H9 (cell line): ENCODE measurements at regions not wholly inside any gene's neighbourhood (a gene's known extent, or its start where the extent isn't known, plus 50 kb on each side); places are given as distances from the start of the nearest gene placed in this dataset.
"Not testable (repeated sequence)": the region's sequence is repeated elsewhere in the genome, so short reads cannot be mapped to it uniquely, and the experiment has no call there.

Experiments
- DNase-seq: peaks from one replicate; pipeline ENCODE4 v3.0.0-alpha.2; 2017
- H2AFZ ChIP-seq: one replicate; pipeline ENCODE4 v1.6.1; 2013; ENCODE audit warnings: mild to moderate bottlenecking, low read length, control low read depth, moderate library complexity
- H2AK5ac ChIP-seq: 2 replicates; pipeline ENCODE4 v1.6.1; 2013; ENCODE audit warnings: low read length, control low read depth, mixed read lengths; ENCODE audit not compliant: insufficient read length
- H2BK120ac ChIP-seq: one replicate; pipeline ENCODE4 v1.6.1; 2013; ENCODE audit warnings: low read depth, mild to moderate bottlenecking, low read length, control low read depth, inconsistent platforms; ENCODE audit not compliant: poor library complexity, severe bottlenecking
- H2BK12ac ChIP-seq: 2 replicates; pipeline ENCODE4 v1.6.1; 2013; ENCODE audit warnings: low read length, control low read depth, mixed read lengths, low read depth; ENCODE audit not compliant: insufficient read length
- H2BK15ac ChIP-seq: 2 replicates; pipeline ENCODE4 v1.6.1; 2013; ENCODE audit warnings: low read depth, low read length, control low read depth
- H2BK20ac ChIP-seq: one replicate; pipeline ENCODE4 v1.6.1; 2013; ENCODE audit warnings: low read depth, mild to moderate bottlenecking, low read length, control low read depth, inconsistent platforms; ENCODE audit not compliant: poor library complexity, severe bottlenecking
- H2BK5ac ChIP-seq: 2 replicates; pipeline ENCODE4 v1.6.1; 2013; ENCODE audit warnings: low read length, control low read depth, mixed read lengths; ENCODE audit not compliant: insufficient read length
- H3K14ac ChIP-seq: 2 replicates; pipeline ENCODE4 v1.6.1; 2013; ENCODE audit warnings: low read length, control low read depth; ENCODE audit not compliant: insufficient read depth
- H3K18ac ChIP-seq: 2 replicates; pipeline ENCODE4 v1.6.1; 2013; ENCODE audit warnings: low read depth, mild to moderate bottlenecking, mixed read lengths, low read length, control low read depth; ENCODE audit not compliant: insufficient read length
- H3K23ac ChIP-seq: 2 replicates; pipeline ENCODE4 v1.6.1; 2013; ENCODE audit warnings: low read length, control low read depth, mixed read lengths, low read depth; ENCODE audit not compliant: insufficient read length
- H3K23me2 ChIP-seq: 2 replicates; pipeline ENCODE4 v1.6.1; 2013; ENCODE audit warnings: low read depth, mild to moderate bottlenecking, mixed read lengths, low read length, control low read depth; ENCODE audit not compliant: insufficient read length, poor library complexity, severe bottlenecking
- H3K27ac ChIP-seq: 2 replicates; pipeline ENCODE4 v1.5.1; 2013; ENCODE audit warnings: low read length, control low read depth, mixed read lengths, low read depth; ENCODE audit not compliant: insufficient read length
- H3K27me3 ChIP-seq: 2 replicates; pipeline ENCODE4 v1.6.1; 2013; ENCODE audit warnings: low read length, control low read depth, inconsistent platforms; ENCODE audit not compliant: insufficient read depth
- H3K4ac ChIP-seq: 2 replicates; pipeline ENCODE4 v1.6.1; 2013; ENCODE audit warnings: low read depth, mild to moderate bottlenecking, control low read depth, inconsistent platforms, low read length, moderate library complexity
- H3K4me1 ChIP-seq: 2 replicates; pipeline ENCODE4 v1.6.1; 2013; ENCODE audit warnings: low read length, control low read depth, inconsistent platforms; ENCODE audit not compliant: insufficient read depth
- H3K4me2 ChIP-seq: 2 replicates; pipeline ENCODE4 v1.6.1; 2013; ENCODE audit warnings: low read length, control low read depth, mixed read lengths; ENCODE audit not compliant: insufficient read length, insufficient read depth
- H3K56ac ChIP-seq: 2 replicates; pipeline ENCODE4 v1.6.1; 2013; ENCODE audit warnings: low read depth, mild to moderate bottlenecking, mixed read lengths, low read length, control low read depth; ENCODE audit not compliant: insufficient read length
- H3K79me1 ChIP-seq: 2 replicates; pipeline ENCODE4 v1.6.1; 2013; ENCODE audit warnings: low read depth, mild to moderate bottlenecking, moderate library complexity, low read length, control low read depth, inconsistent platforms; ENCODE audit not compliant: insufficient read depth, poor library complexity, severe bottlenecking
- H3K79me2 ChIP-seq: 2 replicates; pipeline ENCODE4 v1.6.1; 2013; ENCODE audit warnings: low read length, control low read depth, inconsistent platforms; ENCODE audit not compliant: insufficient read depth
- H3K9ac ChIP-seq: 2 replicates; pipeline ENCODE4 v1.6.1; 2013; ENCODE audit warnings: low read length, control low read depth, mixed read lengths; ENCODE audit not compliant: insufficient read length; ENCODE audit errors: extremely low read depth
- H3K9me3 ChIP-seq: one replicate; pipeline ENCODE4 v1.6.1; 2013; ENCODE audit warnings: low read depth, low read length, inconsistent platforms; ENCODE audit not compliant: control insufficient read depth
- H3T11ph ChIP-seq: one replicate; pipeline ENCODE4 v1.6.1; 2013; ENCODE audit warnings: mild to moderate bottlenecking, low read length, control low read depth, inconsistent platforms
- H4K20me1 ChIP-seq: one replicate; pipeline ENCODE4 v1.6.1; 2013; ENCODE audit not compliant: control insufficient read depth, insufficient read length, insufficient read depth
- H4K5ac ChIP-seq: 2 replicates; pipeline ENCODE4 v1.6.1; 2013; ENCODE audit warnings: low read depth, mild to moderate bottlenecking, mixed read lengths, low read length, control low read depth; ENCODE audit not compliant: insufficient read length
- H4K8ac ChIP-seq: replicated peaks from 2 replicates; pipeline ENCODE4 v1.6.1; 2013; ENCODE audit warnings: low read length, control low read depth, mixed read lengths, low read depth; ENCODE audit not compliant: insufficient read length
- H4K91ac ChIP-seq: 2 replicates; pipeline ENCODE4 v1.6.1; 2013; ENCODE audit warnings: low read depth, mild to moderate bottlenecking, moderate library complexity, mixed read lengths, low read length, control low read depth; ENCODE audit not compliant: insufficient read length
- H3K27ac Mint-ChIP-seq, 3 experiments: 2 replicates in 2 of 3; 3 replicates in 1 of 3; pipeline ENCODE4 v1.8.0; 2020 to 2021; ENCODE audit warnings: mixed read lengths in 3 of 3, mild to moderate bottlenecking in 1 of 3, moderate library complexity in 1 of 3
- H3K27me3 Mint-ChIP-seq: 2 replicates; pipeline ENCODE4 v1.8.0; 2021; ENCODE audit warnings: low read depth, mild to moderate bottlenecking, moderate library complexity, mixed read lengths
- H3K36me3 Mint-ChIP-seq, 3 experiments: 2 replicates in 2 of 3; 3 replicates in 1 of 3; pipeline ENCODE4 v1.8.0; 2020 to 2021; ENCODE audit warnings: low read depth in 3 of 3, mixed read lengths in 3 of 3; ENCODE audit not compliant: insufficient read depth in 1 of 3
- H3K4me1 Mint-ChIP-seq, 2 experiments: 2 replicates each; pipeline ENCODE4 v1.8.0; 2020; ENCODE audit warnings: mixed read lengths in 2 of 2
- H3K4me3 Mint-ChIP-seq, 2 experiments: 2 replicates in 1 of 2; 3 replicates in 1 of 2; pipeline ENCODE4 v1.8.0; 2020 to 2021; ENCODE audit warnings: mild to moderate bottlenecking in 2 of 2, mixed read lengths in 2 of 2, moderate library complexity in 1 of 2
- H3K9me3 Mint-ChIP-seq, 2 experiments: 2 replicates in 1 of 2; 3 replicates in 1 of 2; pipeline ENCODE4 v1.8.0; 2020; ENCODE audit warnings: mild to moderate bottlenecking in 2 of 2, mixed read lengths in 2 of 2, moderate library complexity in 1 of 2
- WGBS: extraction: QIAGEN DNeasy Blood & Tissue Kit; methylation state at CpG from one replicate; pipeline ENCODE4 v1.1.7; 2013; ENCODE audit warnings: missing lambda C conversion rate, low lambda C conversion rate, mixed read lengths; ENCODE audit not compliant: insufficient read length; ENCODE audit errors: extremely low coverage; 5-methylcytosine and 5-hydroxymethylcytosine counted together
- TF ChIP-seq, protein P1 (sequence below): fragments of 200-600 bp; sonication (generic); conservative IDR thresholded peaks from 3 replicates; pipeline ENCODE4 v1.8.0; 2021; ENCODE audit warnings: antibody characterized with exemption, mild to moderate bottlenecking

DNA sequence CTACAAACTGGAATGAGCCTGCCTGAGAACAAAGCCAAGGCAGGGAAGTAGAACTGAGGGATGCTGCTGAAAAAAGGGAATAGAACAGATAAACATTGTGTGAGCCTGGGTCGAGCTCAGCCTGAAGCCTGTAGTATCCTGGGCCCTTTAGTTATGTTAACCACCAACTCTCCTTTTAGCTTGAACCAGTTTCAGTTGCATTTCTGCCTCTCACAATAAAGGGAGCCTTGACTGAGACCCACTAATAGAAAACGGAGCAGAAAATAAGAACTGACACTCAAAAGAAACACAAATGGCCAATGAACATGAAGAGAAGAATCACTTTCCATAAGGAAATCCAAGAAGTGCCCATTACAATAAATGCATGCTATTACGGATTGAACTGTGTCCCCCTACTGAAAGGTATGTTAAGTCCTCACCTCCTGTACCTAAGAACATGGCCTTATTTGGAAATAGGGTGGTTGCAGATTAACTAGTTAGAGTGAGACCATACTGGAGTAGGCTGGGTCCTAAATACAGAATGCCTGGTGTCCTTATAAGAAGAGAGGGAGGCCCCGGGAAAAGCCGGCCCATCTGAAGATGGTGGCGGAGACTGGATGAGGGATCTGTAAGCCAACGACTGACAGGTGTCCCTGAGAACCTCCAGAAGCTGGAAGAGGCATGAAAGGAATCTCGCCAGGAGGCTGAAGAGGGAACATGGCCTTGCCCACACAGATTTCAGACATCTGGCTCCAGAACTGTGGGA lies 4423.0 kb upstream of the TPTE start:
- H4K91ac ChIP-seq, H3K14ac ChIP-seq, H3K9me3 ChIP-seq, H3K4me2 ChIP-seq, DNase-seq, H3K27me3 Mint-ChIP-seq, H2BK120ac ChIP-seq, H3K4me1 ChIP-seq, H3K9ac ChIP-seq, H2BK20ac ChIP-seq, H3K56ac ChIP-seq, H3K27me3 ChIP-seq, H4K5ac ChIP-seq, H3T11ph ChIP-seq, H3K4me3 Mint-ChIP-seq, H3K4me1 Mint-ChIP-seq, H4K8ac ChIP-seq, H3K79me2 ChIP-seq, H3K79me1 ChIP-seq, H3K9me3 Mint-ChIP-seq, H2BK12ac ChIP-seq, H3K36me3 Mint-ChIP-seq, H3K18ac ChIP-seq, H4K20me1 ChIP-seq, H3K23ac ChIP-seq, H3K23me2 ChIP-seq, H2BK15ac ChIP-seq, H2AK5ac ChIP-seq, H2BK5ac ChIP-seq, H2AFZ ChIP-seq, H3K4ac ChIP-seq, H3K27ac ChIP-seq: not testable (repeated sequence)
- WGBS, result no CpG with 5 or more reads among the region's 8 CpGs
- peak overlapping the region in 1 of 3 experiments; percentile 74; a peak in 2 of 7 replicates for H3K27ac Mint-ChIP-seq
- TF ChIP-seq, protein P1, sequence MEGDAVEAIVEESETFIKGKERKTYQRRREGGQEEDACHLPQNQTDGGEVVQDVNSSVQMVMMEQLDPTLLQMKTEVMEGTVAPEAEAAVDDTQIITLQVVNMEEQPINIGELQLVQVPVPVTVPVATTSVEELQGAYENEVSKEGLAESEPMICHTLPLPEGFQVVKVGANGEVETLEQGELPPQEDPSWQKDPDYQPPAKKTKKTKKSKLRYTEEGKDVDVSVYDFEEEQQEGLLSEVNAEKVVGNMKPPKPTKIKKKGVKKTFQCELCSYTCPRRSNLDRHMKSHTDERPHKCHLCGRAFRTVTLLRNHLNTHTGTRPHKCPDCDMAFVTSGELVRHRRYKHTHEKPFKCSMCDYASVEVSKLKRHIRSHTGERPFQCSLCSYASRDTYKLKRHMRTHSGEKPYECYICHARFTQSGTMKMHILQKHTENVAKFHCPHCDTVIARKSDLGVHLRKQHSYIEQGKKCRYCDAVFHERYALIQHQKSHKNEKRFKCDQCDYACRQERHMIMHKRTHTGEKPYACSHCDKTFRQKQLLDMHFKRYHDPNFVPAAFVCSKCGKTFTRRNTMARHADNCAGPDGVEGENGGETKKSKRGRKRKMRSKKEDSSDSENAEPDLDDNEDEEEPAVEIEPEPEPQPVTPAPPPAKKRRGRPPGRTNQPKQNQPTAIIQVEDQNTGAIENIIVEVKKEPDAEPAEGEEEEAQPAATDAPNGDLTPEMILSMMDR, result 0 out of 3 replicates have a peak, but pooled peaks have one; percentile 11

DNA sequence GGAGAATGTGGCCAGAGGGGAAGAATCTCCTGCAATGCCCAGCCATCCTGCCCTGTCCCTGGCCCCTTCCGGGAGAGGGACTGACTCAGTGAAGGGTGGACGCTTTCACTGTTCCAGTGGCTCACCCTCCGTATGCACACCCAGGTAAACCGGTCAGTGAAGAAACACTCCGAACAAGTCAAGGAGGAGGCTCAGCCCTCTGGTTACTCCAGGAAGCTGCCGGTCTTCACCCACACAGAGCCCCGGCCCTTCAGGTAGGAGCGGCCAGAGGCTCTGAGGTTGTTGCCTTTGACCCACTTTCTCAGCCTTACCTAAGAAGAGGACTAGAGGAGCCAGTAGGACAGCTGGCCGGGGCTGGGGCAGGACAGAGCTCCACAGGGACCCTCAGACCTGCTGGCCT lies 4419.8 kb upstream of the TPTE start:
- H3K27ac Mint-ChIP-seq, H2BK12ac ChIP-seq, H4K91ac ChIP-seq, H3K4me1 ChIP-seq, H3K18ac ChIP-seq, H2BK15ac ChIP-seq, H3K79me2 ChIP-seq, H2BK20ac ChIP-seq, H3K9me3 ChIP-seq, H3K14ac ChIP-seq, H3K56ac ChIP-seq, H3K23me2 ChIP-seq, DNase-seq, H3K4me3 Mint-ChIP-seq, H3K9ac ChIP-seq, H3K36me3 Mint-ChIP-seq, H4K20me1 ChIP-seq, H3T11ph ChIP-seq, H3K4me2 ChIP-seq, H3K27ac ChIP-seq, H2AFZ ChIP-seq, H2BK5ac ChIP-seq, H3K4ac ChIP-seq, H2BK120ac ChIP-seq, H3K27me3 Mint-ChIP-seq, H2AK5ac ChIP-seq, H4K8ac ChIP-seq, H3K4me1 Mint-ChIP-seq, H3K27me3 ChIP-seq, H4K5ac ChIP-seq, H3K79me1 ChIP-seq, H3K9me3 Mint-ChIP-seq, H3K23ac ChIP-seq: not testable (repeated sequence)
- no CpG with 5 or more reads among the region's 9 CpGs for WGBS
